Eye (tissue), 1 donor: ENCODE measurements at regions not wholly inside any gene's neighbourhood (a gene's known extent, or its start where the extent isn't known, plus 50 kb on each side); places are given as distances from the start of the nearest gene placed in this dataset.
"Not testable (repeated sequence)": the region's sequence is repeated elsewhere in the genome, so short reads cannot be mapped to it uniquely, and the experiment has no call there.

Experiments
- DNase-seq: peaks from one replicate; pipeline ENCODE4 v3.0.0-alpha.2; 2015

DNA sequence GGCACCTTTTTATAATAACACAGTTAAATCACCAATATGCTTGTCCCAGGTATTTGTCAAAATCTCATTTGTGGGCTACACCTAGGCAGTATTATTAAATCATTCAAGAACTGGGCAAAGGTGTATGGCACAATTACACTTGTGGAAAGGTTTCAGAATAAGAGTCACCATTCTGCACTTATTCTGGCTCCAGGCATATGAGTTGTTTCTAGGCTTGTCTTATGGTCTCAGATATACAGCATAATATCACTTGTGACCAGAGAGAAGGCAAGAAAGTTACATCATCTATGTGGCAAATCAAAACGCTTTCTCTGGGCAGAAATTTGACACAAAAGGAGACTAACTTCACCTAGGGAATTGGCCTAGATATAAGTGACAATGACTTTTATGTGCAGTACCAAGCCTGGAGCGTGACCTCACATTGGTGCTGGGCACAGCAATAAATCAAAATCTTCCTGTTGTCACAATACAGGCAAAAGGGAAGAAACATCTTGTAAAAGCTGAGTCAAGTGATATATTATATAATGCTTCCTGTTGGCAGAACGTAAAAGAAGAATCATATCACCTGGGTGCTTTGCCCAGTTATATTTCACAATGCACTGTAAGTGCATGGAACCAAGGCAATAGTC, 959.9 kb upstream of the AMELY start:
- DNase-seq, result no peak

DNA sequence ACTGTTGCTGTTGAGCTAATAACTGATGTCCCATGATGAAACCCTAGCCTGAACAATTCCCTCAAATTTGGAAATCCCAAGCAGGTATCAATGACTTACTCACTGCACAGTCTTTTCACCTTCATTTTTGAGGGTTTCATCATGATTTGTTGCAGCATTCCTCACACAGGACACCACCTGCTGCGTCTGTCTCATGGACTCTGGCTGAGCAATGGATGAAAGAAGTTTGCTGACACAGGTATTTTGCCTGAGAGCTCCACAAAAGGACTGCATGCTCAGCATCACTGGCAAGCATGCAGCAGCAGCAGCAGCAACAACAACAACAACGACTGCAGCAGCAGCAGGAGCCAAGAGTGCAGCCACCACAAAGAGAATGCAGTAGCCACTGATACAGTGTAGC, 955.4 kb upstream of the AMELY start:
- peak; percentile 2 for DNase-seq

DNA sequence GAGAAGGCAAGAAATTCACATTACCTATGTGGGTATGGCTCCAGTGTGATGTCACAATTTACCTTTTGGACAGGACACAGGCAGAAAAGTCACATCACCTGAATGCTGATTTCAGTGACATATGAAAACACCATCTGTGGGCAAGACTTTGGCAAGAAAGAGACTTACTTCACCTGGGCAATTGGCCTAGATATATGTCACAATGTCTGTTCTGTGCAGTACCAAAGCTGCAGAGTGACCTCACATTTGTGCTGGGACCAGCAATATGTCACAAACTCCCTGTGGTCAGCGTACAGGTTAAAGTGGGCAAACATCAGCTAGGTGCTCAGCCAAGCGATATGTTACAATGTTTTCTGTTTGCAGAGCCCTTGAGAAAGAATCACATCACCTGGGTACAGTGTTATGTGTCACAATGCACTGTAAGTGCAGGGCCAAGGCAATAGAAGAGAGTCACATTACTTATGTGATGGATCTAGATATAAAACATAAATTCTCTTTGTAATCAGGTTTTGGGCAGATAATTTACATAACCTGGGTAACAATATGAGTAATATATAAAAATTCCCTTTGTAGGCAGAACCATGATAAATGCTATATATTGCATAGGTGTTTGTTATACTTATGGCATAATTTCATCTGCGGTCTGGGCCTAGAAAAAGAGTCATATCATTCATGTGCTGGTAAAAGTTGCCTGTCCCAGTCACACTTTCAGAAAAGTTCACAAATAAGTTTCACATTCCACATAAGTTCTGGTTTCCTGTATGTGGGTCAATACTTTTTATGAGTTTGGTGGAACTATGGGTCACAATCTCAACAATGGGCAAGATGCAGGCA, 949.4 kb upstream of the AMELY start:
- no peak for DNase-seq

DNA sequence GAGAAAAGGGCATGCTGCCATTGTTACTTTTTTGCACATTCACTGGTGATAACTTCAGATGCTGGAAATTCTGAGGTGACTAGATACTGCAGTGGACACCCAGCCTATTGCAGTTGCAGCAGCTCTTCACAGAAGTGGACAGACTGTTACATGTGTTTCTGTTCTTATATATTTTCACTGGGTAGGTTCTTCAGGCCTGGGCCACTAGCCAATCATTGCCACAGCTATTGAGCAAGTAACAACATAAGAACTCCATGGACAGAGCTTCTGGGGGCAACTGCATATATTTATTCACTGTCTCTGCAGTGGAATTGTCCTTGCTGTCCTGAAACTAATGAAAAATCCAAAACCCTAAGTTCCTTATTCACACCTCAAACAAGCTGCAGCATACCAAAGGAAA, 938.6 kb upstream of the AMELY start:
- no peak for DNase-seq

DNA sequence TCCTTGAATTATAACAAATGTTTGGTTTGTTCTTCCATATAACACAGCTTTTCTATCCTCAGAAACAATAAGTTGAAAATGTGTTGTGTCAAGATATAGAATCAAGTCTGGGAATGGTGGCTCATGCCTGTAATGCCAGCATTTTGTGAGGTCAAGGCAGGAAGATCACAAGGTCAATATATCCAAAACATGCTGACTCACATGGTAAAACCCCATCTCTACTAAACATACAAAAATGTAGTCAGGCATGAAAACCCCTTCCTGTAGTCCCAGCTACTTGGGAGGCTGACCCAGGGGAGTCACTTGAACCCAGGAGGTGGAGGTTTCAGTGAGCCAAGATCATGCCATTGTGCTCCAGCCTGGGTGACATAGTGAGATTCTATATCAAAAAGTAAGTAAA, 934.2 kb upstream of the AMELY start:
- no peak for DNase-seq

DNA sequence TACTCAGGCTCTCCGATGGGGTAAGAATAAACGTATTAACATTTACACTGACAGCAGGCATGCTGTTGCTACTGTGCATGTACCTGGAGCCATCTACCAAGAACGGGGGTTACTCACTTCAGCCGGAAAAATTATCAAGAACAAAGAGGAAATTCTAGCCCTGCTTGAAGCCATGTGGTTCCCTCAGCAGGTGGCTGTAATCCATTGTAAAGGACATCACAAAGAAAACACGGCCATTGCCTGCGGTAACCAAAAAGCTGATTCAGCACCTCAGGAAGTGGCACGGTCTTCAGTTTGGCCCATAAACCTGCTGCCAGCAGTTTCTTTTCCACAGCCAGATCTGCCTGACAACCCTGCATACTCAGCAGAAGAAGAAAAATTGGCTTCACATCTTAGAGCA, 925.5 kb upstream of the AMELY start:
- DNase-seq, result peak; percentile 24

DNA sequence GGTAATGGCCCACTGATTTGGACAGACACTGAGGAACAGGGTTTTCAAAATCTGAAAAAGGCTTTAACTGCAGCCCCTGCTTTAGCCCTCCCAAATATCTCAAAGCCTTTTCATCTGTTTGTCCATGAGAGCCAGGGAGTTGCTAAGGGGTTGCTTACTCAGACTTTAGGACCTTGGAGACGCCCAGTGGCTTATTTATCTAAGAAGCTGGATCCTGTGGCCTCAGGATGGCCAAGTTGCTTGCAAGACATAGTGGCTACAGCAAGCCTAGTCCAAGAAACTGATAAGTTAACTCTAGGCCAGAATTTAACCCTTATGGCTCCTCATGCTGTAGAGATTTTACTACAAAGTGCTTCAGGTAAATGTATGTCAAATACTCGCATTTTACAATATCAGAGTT, 924.8 kb upstream of the AMELY start:
- no peak for DNase-seq

DNA sequence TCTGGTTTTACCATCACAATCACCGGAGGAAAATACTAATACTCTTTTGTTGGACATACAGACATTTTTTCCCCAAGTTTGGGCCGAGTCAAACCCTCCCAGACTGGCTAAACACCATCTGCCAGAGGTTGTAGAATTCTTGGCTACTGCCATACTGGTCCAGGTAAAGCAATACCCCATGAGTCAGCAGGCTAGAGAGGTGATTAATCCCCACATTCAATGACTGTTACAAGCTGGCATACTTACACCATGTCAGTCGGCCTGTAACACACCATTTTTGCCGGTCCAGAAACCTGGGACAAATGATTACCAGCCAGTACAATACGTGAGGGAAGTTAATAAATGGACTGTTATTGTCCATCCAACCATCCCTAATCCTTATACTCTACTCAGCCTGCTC, 923.9 kb upstream of the AMELY start:
- DNase-seq, result peak; percentile 42

DNA sequence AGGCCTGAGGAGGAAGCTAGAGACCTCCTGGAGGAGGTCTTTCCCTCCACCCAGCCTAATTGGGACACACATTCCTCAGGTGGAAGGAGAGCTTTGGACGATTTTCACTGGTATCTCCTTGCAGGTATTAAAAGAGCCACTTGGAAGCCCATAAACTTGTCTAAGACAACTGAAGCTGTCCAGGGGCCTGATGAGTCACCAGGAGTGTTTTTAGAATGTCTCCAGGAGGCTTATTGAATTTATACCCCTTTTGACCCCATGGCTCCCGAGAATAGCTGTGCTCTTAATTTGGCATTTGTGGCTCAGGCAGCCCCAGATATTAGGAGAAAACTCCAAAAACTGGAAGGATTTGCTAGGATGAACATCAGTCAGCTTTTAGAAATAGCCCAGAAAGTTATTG, 922.7 kb upstream of the AMELY start:
- DNase-seq, result no peak

DNA sequence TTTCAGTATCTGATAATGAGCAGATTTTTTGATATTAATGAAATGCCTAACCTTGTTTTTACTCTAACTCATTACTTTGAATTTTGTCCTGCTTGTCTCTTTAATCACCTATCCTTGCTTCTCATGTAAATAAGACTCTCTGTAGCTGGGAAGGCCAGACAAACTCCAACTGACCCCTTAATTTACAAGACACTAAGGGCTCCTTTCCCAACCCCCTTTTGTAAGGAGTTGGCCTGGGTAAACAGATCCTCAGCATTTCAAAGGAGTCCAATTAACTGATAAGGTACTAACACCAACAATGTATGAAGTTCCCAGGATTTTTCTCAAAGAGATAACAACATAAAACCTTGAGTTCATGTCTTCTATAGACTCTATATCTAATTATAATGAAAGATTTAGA, 919.3 kb upstream of the AMELY start:
- DNase-seq, result not testable (repeated sequence)

DNA sequence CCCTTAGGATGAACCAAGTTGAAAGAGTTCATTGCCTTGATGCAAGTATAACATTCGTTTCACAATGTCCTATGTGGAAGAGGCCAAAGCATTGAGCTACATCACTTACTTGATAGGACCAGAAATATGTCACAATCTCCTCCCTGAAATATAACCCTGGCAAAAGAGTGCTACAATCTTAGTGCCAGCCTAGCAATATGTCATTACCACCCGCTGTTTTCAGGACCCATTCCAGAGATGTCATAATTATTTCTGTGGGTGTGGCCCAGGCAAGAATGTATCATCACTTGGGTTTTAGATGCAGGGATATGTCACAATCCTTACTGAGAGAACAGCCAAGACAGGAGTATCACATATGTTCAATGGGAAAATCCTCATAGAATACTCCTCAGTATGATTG, 915.0 kb upstream of the AMELY start:
- DNase-seq, result no peak

DNA sequence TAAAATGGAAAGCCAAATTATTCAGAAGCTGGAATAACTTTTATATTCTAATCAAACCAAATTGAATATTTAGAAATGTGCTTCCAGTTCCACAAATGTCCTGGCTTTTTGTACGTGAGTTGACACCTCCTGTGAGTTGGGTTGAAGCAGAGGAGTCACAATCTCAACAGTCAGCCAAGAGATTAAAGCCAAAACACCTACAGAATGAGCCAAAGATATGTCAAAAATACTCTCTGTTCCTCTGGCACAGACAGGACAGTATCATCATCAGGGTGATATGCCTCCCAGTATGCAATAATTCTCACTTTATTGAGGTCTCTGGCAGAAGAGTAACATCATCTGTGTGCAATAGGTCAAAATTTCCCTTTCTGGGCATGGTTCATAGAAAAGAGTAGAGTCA, 914.3 kb upstream of the AMELY start:
- DNase-seq, result no peak

DNA sequence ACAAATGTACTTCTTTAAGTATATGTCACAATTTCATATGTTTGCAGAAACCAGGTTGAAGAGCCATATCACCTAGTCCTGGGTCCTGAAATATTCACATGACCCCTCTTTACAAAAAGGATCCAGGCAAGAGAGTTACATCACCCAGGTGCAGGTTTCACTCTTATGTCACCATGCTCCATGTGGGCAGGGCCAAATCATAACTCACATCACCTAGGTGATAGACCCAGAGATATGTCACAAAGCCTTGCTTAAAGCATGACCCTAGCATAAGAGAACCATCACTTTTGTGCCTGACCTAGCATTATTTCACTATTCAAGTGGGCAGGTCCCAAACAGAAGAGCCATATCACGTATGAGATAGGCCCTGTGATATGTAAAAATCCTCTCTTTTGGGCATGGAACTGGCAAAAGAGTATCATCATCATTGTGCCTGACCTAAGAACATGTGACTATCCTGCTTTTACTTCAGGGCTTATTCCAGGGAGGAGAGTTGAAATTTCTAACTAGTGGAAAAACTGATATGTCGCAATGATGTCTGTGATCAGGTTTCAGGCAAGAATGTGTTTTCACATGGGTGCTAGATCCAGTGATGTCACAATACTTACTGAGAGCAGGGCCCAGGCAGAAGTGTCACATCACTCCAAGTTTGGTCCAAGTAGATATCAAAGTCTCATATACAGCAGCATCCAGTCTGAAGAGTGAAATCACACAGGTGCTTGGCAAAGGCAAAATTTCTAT, 909.9 kb upstream of the AMELY start:
- DNase-seq, result no peak

DNA sequence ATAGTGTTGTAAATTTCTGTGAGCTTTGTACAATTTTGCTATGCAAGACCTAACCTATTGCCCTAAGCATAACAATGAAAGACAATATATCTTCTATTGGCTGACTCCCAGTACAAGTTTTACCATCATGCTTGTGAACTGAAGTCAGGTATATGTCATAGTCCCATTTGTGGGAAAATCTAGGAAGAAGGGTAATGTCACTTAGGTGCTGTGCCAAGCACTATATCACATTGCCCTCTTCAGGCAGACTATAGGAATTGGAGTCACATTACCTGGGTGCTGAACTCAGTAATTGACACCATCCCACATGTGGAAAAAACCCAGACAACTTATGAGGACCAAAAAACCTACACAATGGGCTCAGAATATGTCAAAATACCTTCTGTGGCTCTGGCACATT, 907.4 kb upstream of the AMELY start:
- no peak for DNase-seq

DNA sequence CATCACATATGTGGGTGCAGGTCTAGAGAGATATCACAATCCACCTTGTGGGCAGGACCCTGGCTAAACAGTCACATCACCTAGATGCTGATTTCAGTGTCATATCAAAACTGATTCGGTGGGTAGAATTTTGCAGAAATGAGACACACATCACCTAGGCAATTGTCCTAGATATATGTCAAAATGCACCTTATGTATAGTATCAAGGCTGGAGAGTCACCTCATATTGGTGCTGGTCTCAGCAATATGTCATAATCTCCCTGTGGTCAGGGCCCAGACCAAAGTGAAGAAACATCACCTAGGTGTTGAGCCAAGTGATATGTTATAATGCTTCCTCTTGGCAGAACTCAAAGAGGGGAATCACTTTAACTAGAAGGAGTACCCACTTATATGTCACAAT, 905.0 kb upstream of the AMELY start:
- DNase-seq, result no peak

DNA sequence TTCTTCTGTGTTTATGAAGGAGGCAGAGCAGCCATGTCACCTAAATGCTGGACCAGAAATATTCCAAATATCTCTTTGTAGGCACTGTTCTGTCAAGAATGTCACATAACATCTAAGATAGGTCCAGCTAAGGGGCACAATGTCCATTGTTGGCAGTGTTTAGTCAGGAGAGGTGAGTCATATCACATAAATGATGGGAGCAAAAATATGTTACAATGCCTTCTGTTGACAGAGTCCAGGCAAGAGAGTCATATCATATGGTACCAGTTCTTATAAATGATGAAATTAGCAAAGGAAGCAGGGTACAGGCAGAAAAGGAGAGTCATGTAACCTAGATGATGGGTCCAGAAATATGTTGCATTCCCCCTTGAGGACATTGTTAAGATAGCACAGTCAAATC, 904.4 kb upstream of the AMELY start:
- no peak for DNase-seq

DNA sequence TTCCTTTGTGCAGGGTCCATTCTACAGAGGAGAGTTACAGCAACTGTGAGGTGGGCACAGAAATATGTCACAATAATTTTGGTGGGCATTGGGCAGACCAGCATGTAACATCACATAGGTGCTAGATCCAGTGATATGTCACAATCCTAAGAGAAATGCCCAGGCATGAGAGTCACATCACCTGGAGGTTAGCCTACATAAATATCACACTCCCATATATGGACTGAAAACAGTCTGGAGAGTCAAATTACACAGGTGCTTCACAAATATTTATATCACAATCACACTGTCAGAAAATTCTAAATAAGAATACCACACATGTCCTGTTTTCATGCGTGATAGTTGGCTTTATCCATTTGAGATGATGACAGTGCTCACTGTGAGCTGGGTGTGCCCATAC, 903.7 kb upstream of the AMELY start:
- DNase-seq, result no peak

DNA sequence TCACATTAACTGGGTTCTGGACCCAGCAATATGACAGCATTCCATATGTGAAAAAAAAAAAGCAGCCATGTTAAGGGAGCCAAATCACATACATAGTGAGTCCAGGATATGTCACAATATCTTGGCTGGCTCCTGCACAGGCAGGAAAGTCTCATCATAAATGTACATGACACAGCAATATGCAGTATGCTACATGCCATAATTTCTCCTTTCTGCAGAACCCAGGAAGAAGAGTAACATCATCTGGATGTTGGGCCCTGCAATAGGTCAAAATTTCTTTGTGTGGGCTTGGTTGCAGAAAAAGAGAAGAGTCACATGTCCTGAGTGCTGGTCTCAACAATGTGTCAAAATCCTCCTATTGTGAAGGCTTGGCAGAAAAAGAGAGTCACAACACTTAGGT, 902.8 kb upstream of the AMELY start:
- DNase-seq, result no peak

DNA sequence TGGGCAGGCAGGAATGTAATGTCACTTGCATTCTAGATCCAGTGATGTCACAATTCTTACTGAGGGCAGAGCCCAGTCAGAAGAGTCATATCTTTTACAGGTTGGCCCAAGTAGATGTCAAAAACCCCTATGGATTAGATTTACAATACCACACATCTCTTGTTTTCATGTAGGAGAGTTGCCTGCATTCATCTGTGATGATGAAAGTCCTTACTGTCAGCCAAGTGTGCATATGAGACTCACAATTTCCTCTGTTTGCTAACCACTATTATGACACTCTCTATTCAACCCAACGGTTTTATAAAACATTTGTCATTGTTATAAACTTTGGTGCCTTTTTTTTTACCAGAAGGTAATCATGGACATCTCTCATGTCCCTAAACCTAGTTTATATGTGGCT, 898.8 kb upstream of the AMELY start:
- no peak for DNase-seq

DNA sequence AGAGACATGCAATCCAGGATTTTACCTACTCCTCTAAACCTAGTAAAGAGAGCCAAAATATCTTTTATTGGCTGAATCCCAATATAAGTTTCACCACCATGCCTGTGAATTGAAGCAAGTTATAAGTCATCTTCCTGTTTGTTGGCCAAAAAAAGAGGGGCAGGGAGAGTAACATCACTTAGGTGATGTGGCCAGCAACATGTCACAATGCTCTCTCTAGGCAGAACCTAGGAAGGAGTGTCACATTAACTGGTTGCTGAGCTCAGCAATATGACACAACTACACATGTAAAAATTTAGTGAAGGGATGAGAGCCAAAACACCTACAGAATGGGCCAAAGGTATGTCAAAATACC, 895.9 kb upstream of the AMELY start:
- DNase-seq, result no peak

DNA sequence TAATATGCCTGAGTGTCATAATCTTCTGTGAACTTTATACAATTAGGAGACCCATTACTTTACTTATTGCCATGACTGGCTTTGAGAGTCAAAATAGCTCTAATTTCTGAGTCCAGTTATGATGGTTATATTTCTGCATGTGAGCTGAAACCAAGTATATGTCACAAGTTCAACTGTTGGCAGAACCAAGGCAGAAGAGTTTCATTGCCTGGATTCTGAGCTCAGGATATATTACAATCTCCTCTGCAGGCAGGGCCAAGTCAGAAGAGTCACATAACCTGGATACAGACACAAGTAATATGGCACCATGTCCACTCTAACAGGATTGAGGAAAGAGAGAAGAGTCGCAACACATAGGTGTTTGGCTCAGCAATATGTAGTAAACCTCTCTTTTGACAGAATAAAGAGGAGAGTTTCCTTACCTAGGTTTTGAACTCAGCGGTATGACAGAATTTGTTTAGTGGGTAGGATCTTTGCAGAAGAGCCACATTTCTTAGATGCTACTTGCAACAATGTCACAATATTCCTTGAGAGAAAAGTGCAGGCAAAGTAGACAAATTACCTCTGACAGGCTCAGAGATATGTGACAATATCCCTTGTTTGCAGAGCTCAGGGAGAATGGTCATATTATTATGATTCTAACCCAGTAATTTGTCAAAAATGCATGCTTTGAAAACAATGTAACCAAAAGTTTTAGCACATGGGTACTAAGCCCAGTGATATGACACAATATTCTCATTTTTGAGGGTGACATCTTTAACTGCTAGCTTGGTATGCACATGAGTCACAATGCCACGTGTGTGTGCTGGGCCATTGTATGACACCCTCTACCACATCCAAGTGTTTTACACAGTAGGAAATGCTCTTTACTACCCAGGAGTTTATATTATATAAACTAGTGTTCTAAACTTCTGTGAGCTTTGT, 895.3 kb upstream of the AMELY start:
- no peak for DNase-seq

DNA sequence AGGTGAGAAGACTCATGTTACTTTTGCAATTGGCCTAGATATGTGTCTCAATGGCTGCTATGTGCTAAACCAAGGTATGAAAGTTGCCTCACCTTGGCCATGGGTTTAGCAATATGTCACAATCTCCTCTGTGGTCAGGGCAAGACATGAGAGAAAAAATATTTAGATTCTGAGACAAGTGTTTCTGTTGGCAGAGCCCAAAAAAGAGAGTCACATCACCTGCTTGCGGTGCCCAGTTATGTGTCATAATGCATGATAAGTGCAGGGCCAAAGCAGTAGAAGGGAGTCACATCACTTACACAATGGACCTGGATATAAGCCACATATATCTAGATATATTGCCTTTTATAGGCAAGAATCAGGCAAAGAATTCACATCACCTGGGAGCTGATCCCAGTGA, 894.1 kb upstream of the AMELY start:
- no peak for DNase-seq

DNA sequence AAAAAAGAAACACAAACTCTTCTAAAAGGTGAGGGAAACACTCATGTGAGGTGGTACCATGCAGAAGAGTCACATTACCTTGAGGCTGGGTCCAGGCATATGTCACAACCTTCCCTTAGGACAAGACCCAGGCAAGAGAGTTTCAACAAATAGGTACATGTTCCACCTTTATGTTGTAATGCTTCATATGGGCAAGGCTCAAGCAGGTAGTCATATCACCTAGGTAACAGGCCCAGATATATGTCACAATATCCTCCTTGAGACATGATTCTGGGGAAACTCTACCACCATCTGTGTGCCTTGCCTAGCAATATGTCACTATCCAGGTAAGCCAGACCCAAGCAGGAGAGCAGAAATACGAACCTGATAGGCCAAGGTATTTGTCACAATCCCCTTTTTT, 892.2 kb upstream of the AMELY start:
- DNase-seq, result no peak
